Loucy (cell line): ENCODE measurements at regions not wholly inside any gene's neighbourhood (a gene's known extent, or its start where the extent isn't known, plus 50 kb on each side); places are given as distances from the start of the nearest gene placed in this dataset.

Experiments used
- CTCF ChIP-seq: fragments of 200-600 bp; sonication (generic); conservative IDR thresholded peaks from 2 replicates; pipeline ENCODE4 v1.5.1; 2014; ENCODE audit warnings: mild to moderate bottlenecking, antibody characterized with exemption, low read length
- EZH2phosphoT487 ChIP-seq: fragments of 200-600 bp; IDR thresholded peaks from 2 replicates; pipeline ENCODE4 v1.6.1; 2018; ENCODE audit warnings: antibody characterized with exemption, mild to moderate bottlenecking, moderate library complexity, borderline replicate concordance

DNA sequence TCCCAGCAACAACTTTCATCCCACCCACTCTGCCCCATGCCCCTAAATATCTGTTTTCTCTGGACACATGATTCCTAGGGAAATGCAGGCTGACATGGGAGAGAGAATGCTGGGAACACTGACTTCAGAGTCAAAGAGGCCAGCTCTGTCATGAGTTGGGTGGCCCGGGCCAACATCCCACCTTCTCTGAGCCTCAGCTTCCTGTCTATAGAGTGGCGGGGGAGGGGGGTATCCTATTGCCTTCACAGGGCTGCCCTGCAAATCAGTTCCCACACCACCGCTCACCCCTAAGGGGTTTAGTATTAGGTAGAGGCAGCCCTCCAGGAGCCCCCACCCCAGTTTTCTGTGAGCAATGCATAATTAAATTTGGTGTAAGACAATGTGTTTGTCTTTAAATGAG is 175.0 kb upstream of the NCAM1 start:
- no peak for TF ChIP-seq CTCF
- no peak for TF ChIP-seq EZH2phosphoT487
